Endothelial cell (in vitro differentiated cells): ENCODE measurements at regions not wholly inside any gene's neighbourhood (a gene's known extent, or its start where the extent isn't known, plus 50 kb on each side); places are given as distances from the start of the nearest gene placed in this dataset.
"Not testable (repeated sequence)": the region's sequence is repeated elsewhere in the genome, so short reads cannot be mapped to it uniquely, and the experiment has no call there.

Source experiments
- DNase-seq: peaks from one replicate; pipeline ENCODE4 v3.0.0; 2021; ENCODE audit warnings: low spot score
- H3K27ac Mint-ChIP-seq: one replicate; pipeline ENCODE4 v1.8.0; 2021; ENCODE audit warnings: mixed read lengths, inconsistent platforms; ENCODE audit not compliant: unreplicated experiment
- H3K27me3 Mint-ChIP-seq: one replicate; pipeline ENCODE4 v1.8.0; 2021; ENCODE audit warnings: mild to moderate bottlenecking, moderate library complexity, mixed read lengths, inconsistent platforms; ENCODE audit not compliant: unreplicated experiment
- H3K36me3 Mint-ChIP-seq: one replicate; pipeline ENCODE4 v1.8.0; 2021; ENCODE audit warnings: mild to moderate bottlenecking, low read depth, mixed read lengths, inconsistent platforms; ENCODE audit not compliant: unreplicated experiment
- H3K4me1 Mint-ChIP-seq: one replicate; pipeline ENCODE4 v1.8.0; 2021; ENCODE audit warnings: mild to moderate bottlenecking, mixed read lengths, inconsistent platforms; ENCODE audit not compliant: unreplicated experiment
- H3K4me3 Mint-ChIP-seq: one replicate; pipeline ENCODE4 v1.8.0; 2021; ENCODE audit warnings: mild to moderate bottlenecking, mixed read lengths, inconsistent platforms; ENCODE audit not compliant: unreplicated experiment
- H3K9me3 Mint-ChIP-seq: one replicate; pipeline ENCODE4 v1.8.0; 2021; ENCODE audit warnings: mixed read lengths, inconsistent platforms; ENCODE audit not compliant: unreplicated experiment
- CTCF ChIP-seq: fragments of 200-600 bp; sonication (generic); IDR thresholded peaks from one replicate; pipeline ENCODE4 v1.5.0; 2021; ENCODE audit warnings: antibody characterized with exemption; ENCODE audit not compliant: unreplicated experiment

GRCh38 chr2:102888514-102888913, 126.7 kb downstream of the TMEM182 start:
- no peak for TF ChIP-seq CTCF

GRCh38 chr2:102891296-102891695, 129.5 kb downstream of the TMEM182 start:
- no peak for DNase-seq
- no peak overlapping the region for H3K27ac Mint-ChIP-seq
- no peaks in the 10 kb centered on the region for H3K27me3 Mint-ChIP-seq
- no peaks in the 10 kb centered on the region for H3K36me3 Mint-ChIP-seq
- H3K4me3 Mint-ChIP-seq: no peak overlapping the region
- H3K9me3 Mint-ChIP-seq: no peaks in the 10 kb centered on the region
- TF ChIP-seq CTCF: no peak
- no peaks in the 10 kb centered on the region for H3K4me1 Mint-ChIP-seq

More at GRCh38 chr2:102888514-102888913, 126.7 kb downstream of the TMEM182 start:
- Mint-ChIP-seq H3K4me1 (no peaks in the 10 kb centered on the region), H3K4me3 (no peak overlapping the region), H3K27ac (no peak overlapping the region), H3K27me3 (no peaks in the 10 kb centered on the region), H3K9me3 (no peaks in the 10 kb centered on the region), H3K36me3 (no peaks in the 10 kb centered on the region)
- DNase-seq: no peak

- Mint-ChIP-seq H3K27ac (no peak overlapping the region), H3K4me3 (no peak overlapping the region), H3K9me3 (no peaks in the 10 kb centered on the region), H3K36me3 (no peaks in the 10 kb centered on the region), H3K4me1 (no peaks in the 10 kb centered on the region), H3K27me3 (no peaks in the 10 kb centered on the region)
- TF ChIP-seq CTCF: no peak
- DNase-seq: no peak
Measured at GRCh38 chr2:102892698-102893310, 131.0 kb downstream of the TMEM182 start.

GRCh38 chr2:102893870-102894269, 132.0 kb downstream of the TMEM182 start:
- Mint-ChIP-seq H3K4me3 (no peak overlapping the region), H3K36me3 (no peaks in the 10 kb centered on the region), H3K27me3 (no peaks in the 10 kb centered on the region), H3K27ac (no peak overlapping the region), H3K9me3 (no peaks in the 10 kb centered on the region), H3K4me1 (no peaks in the 10 kb centered on the region)
- no peak for TF ChIP-seq CTCF
- no peak for DNase-seq

- Mint-ChIP-seq H3K4me3 (no peak overlapping the region), H3K27ac (no peak overlapping the region), H3K36me3 (no peaks in the 10 kb centered on the region), H3K4me1 (no peaks in the 10 kb centered on the region), H3K27me3 (no peaks in the 10 kb centered on the region), H3K9me3 (no peaks in the 10 kb centered on the region)
- no peak for TF ChIP-seq CTCF
- DNase-seq: no peak
Measured at GRCh38 chr2:102895376-102895775, 133.5 kb downstream of the TMEM182 start.

GRCh38 chr2:102909240-102909639, 147.4 kb downstream of the TMEM182 start:
- H3K27ac Mint-ChIP-seq: not testable (repeated sequence)

More at GRCh38 chr2:102909240-102909639, 147.4 kb downstream of the TMEM182 start:
- DNase-seq, H3K36me3 Mint-ChIP-seq, H3K9me3 Mint-ChIP-seq, H3K4me1 Mint-ChIP-seq, H3K4me3 Mint-ChIP-seq, H3K27me3 Mint-ChIP-seq: not testable (repeated sequence)
